ENCODE measurements at regions not wholly inside any gene's neighbourhood (a gene's known extent, or its start where the extent isn't known, plus 50 kb on each side); places are given as distances from the start of the nearest gene placed in this dataset.

DNA sequence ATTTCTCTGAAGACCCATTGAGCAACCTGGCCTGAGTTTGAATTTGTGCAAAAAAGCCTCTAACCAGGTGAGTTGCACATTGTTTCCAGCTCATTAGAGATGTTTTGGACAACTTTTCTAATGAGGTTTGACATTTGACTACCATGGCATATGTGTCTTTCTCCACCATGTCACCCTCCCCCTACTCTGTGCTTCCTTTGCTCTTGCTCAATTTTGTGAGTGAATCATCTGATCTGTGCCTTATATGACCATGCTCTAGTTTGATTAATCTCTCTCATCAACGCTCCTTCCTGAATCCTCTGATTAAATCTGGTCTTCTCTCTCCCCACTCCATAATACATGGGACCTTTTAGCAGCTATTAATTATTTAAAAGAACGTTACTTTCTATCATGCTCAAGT lies 144.8 kb upstream of the SAMSN1 start:
- H3K9me3 ChIP-seq (replicated peaks; ENCODE audit: control insufficient read depth, insufficient read depth, low read length), result no peaks in the 10 kb centered on the region; the same call in 2 of the 3 replicates
- H3K79me2 ChIP-seq (ENCODE audit: control insufficient read depth, insufficient read depth, low read length), result no peaks in the 10 kb centered on the region
- no peak overlapping the region for H3K27ac ChIP-seq (ENCODE audit: control insufficient read depth, insufficient read depth)
- ChIA-PET SMC1A (ENCODE audit: uncharacterized antibody, unreplicated experiment) (interaction anchor here (1.5 to 2.1 kb wide), 2 partner anchors 16 to 45 kb away, joined by 5 to 7 read pairs; no protein-coding TSS in a partner anchor), POLR2A (no interaction called here), CTCF (no interaction called here), RAD21 (ENCODE audit: unreplicated experiment) (no interaction called here)
- no peak overlapping the region for H3K4me3 ChIP-seq
- DNase-seq (ENCODE audit: low read depth, low spot score) (no peak), ATAC-seq (no peak), FAIRE-seq (no peak)
- no peak overlapping the region for H2AFZ ChIP-seq (ENCODE audit: control insufficient read depth, low read depth, low read length)
- H3K36me3 ChIP-seq (ENCODE audit: control insufficient read depth in 2 of 2, insufficient read depth in 2 of 2, low read length in 1 of 2), result no peaks in the 10 kb centered on the region
- no TSS peak for BruUV-seq (replicated peaks)
- H3K27me3 ChIP-seq (replicated peaks in 1 of 2; ENCODE audit: control insufficient read depth in 2 of 2, insufficient read depth in 2 of 2, low read length in 1 of 2), result no peaks in the 10 kb centered on the region
- in situ Hi-C loops (cut with MboI) (no loop called here), intact Hi-C loops (cut with micrococcal nuclease; ENCODE audit: unreplicated experiment) (no loop called here)
- WGBS (ENCODE audit: insufficient coverage, insufficient replicate concordance, low lambda C conversion rate, missing lambda C conversion rate), result 71% methylated on average over 2 of the region's 2 CpGs
- no peak for TF ChIP-seq ETV6 (conservative IDR thresholded peaks at IDR 0.05 in 1 of 2, IDR thresholded peaks at IDR 0.05 in 1 of 2; ENCODE audit: borderline replicate concordance in 1 of 2, low read depth in 1 of 2)
- no peak for TF ChIP-seq HCFC1 (IDR thresholded peaks at IDR 0.05; ENCODE audit: low read length)
- no peak for TF ChIP-seq JUND (IDR thresholded peaks at IDR 0.05; ENCODE audit: low read depth, low read length)
- TF ChIP-seq EED (IDR thresholded peaks at IDR 0.05; ENCODE audit: low read depth), result no peak
- TF ChIP-seq HDGF (IDR thresholded peaks at IDR 0.05), result no peak
- no peak for TF ChIP-seq KLF5 (IDR thresholded peaks at IDR 0.05; ENCODE audit: partially characterized antibody)
- TF ChIP-seq BMI1 (IDR thresholded peaks at IDR 0.05; ENCODE audit: borderline replicate concordance), result no peak
- TF ChIP-seq RBBP5 (conservative IDR thresholded peaks at IDR 0.05), result no peak
- TF ChIP-seq, protein P1, sequence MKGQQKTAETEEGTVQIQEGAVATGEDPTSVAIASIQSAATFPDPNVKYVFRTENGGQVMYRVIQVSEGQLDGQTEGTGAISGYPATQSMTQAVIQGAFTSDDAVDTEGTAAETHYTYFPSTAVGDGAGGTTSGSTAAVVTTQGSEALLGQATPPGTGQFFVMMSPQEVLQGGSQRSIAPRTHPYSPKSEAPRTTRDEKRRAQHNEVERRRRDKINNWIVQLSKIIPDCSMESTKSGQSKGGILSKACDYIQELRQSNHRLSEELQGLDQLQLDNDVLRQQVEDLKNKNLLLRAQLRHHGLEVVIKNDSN (IDR thresholded peaks at IDR 0.05; ENCODE audit: borderline replicate concordance, extremely low read length, insufficient read depth, low read depth, low read length), result no peak
- TF ChIP-seq RUNX3 (IDR thresholded peaks at IDR 0.05; ENCODE audit: low read length), result no peak
- TF ChIP-seq HDAC6 (IDR thresholded peaks at IDR 0.05; ENCODE audit: unreplicated experiment), result no peak
- TF ChIP-seq, protein P2, sequence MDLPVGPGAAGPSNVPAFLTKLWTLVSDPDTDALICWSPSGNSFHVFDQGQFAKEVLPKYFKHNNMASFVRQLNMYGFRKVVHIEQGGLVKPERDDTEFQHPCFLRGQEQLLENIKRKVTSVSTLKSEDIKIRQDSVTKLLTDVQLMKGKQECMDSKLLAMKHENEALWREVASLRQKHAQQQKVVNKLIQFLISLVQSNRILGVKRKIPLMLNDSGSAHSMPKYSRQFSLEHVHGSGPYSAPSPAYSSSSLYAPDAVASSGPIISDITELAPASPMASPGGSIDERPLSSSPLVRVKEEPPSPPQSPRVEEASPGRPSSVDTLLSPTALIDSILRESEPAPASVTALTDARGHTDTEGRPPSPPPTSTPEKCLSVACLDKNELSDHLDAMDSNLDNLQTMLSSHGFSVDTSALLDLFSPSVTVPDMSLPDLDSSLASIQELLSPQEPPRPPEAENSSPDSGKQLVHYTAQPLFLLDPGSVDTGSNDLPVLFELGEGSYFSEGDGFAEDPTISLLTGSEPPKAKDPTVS (IDR thresholded peaks at IDR 0.05; ENCODE audit: low read depth, low read length), result no peak
- TF ChIP-seq, protein P3, sequence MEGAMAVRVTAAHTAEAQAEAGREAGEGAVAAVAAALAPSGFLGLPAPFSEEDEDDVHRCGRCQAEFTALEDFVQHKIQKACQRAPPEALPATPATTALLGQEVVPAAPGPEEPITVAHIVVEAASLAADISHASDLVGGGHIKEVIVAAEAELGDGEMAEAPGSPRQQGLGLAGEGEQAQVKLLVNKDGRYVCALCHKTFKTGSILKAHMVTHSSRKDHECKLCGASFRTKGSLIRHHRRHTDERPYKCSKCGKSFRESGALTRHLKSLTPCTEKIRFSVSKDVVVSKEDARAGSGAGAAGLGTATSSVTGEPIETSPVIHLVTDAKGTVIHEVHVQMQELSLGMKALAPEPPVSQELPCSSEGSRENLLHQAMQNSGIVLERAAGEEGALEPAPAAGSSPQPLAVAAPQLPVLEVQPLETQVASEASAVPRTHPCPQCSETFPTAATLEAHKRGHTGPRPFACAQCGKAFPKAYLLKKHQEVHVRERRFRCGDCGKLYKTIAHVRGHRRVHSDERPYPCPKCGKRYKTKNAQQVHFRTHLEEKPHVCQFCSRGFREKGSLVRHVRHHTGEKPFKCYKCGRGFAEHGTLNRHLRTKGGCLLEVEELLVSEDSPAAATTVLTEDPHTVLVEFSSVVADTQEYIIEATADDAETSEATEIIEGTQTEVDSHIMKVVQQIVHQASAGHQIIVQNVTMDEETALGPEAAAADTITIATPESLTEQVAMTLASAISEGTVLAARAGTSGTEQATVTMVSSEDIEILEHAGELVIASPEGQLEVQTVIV (IDR thresholded peaks at IDR 0.05; ENCODE audit: borderline replicate concordance, partially characterized antibody), result no peak
- TF ChIP-seq FOS (IDR thresholded peaks at IDR 0.05; ENCODE audit: borderline replicate concordance, extremely low read depth, insufficient read length), result no peak
- H4K20me1 ChIP-seq (ENCODE audit: control insufficient read depth, insufficient read depth), result no peaks in the 10 kb centered on the region
- peaks cover 29% of the 10 kb centered on the region for H3K4me1 ChIP-seq (ENCODE audit: control insufficient read depth, insufficient read depth, low read length)
- H3K4me2 ChIP-seq (ENCODE audit: control insufficient read depth, insufficient read depth), result no peak overlapping the region
- H3K9ac ChIP-seq (ENCODE audit: control insufficient read depth, insufficient read depth, low read length), result no peak overlapping the region
